BLaER1 treated with 17β-estradiol and CSF1 and Interleukin-3, amounts not matched to agents 10 nM and 100 nM (cell line): ENCODE measurements at regions not wholly inside any gene's neighbourhood (a gene's known extent, or its start where the extent isn't known, plus 50 kb on each side); places are given as distances from the start of the nearest gene placed in this dataset.

Source experiments
- H3K27ac ChIP-seq, 11 experiments: shearing (Covaris generic); formaldehyde crosslinking; 2 replicates each; pipeline ENCODE4 v1.8.1; 2022
- H3K27me3 ChIP-seq, 11 experiments: shearing (Covaris generic); formaldehyde crosslinking; 2 replicates each; pipeline ENCODE4 v1.8.1; 2022
- H3K36me3 ChIP-seq, 11 experiments: shearing (Covaris generic); formaldehyde crosslinking; 2 replicates each; pipeline ENCODE4 v1.8.1; 2022
- H3K4me1 ChIP-seq, 10 experiments: shearing (Covaris generic); formaldehyde crosslinking; 2 replicates each; pipeline ENCODE4 v1.8.1; 2022
- H3K4me2 ChIP-seq, 11 experiments: shearing (Covaris generic); formaldehyde crosslinking; 2 replicates each; pipeline ENCODE4 v1.8.1; 2022
- H3K4me3 ChIP-seq, 10 experiments: shearing (Covaris generic); formaldehyde crosslinking; 2 replicates each; pipeline ENCODE4 v1.8.1; 2022
- H3K9ac ChIP-seq, 11 experiments: shearing (Covaris generic); formaldehyde crosslinking; 2 replicates each; pipeline ENCODE4 v1.8.1; 2022
- H3K9me3 ChIP-seq, 11 experiments: shearing (Covaris generic); formaldehyde crosslinking; replicated peaks in 1 of 11; 2 replicates each; pipeline ENCODE4 v1.8.1; 2022
- H4K20me1 ChIP-seq, 11 experiments: shearing (Covaris generic); formaldehyde crosslinking; 2 replicates each; pipeline ENCODE4 v1.8.1; 2022
- Cebpa-rat ChIP-seq, 11 experiments: shearing (Covaris generic); IDR thresholded peaks; 2 replicates each; pipeline ENCODE4 v1.8.1; 2022

DNA sequence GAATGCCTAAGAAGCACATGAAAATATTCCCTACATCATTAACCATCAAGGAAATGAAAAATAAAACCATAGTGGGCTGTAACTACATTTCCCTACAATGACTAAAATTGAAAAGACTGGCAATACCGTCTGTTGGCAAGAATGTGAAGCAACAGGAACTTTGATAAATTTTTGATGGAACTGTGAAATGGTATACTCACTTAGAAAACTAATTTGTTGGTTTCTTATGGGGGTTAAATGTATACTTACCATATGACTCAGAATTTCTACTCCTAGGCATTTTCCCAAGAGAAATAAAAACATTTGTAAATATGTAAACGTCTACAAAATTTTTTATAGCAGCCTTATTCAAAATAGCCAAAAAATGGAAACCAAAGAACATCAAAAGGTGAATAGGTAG is 121.4 kb upstream of the PLEKHA5 start:
- H3K4me2 ChIP-seq = no peak overlapping the region
- H3K27me3 ChIP-seq = no peaks in the 10 kb centered on the region
- H3K36me3 ChIP-seq = no peaks in the 10 kb centered on the region
- H3K27ac ChIP-seq = no peak overlapping the region
- H3K4me1 ChIP-seq = no peaks in the 10 kb centered on the region
- TF ChIP-seq Cebpa-rat (IDR thresholded peaks at IDR 0.05) = no peak
- H3K9me3 ChIP-seq = no peaks in the 10 kb centered on the region
- no peak overlapping the region for H3K4me3 ChIP-seq
- H3K9ac ChIP-seq = no peak overlapping the region
- no peaks in the 10 kb centered on the region for H4K20me1 ChIP-seq

DNA sequence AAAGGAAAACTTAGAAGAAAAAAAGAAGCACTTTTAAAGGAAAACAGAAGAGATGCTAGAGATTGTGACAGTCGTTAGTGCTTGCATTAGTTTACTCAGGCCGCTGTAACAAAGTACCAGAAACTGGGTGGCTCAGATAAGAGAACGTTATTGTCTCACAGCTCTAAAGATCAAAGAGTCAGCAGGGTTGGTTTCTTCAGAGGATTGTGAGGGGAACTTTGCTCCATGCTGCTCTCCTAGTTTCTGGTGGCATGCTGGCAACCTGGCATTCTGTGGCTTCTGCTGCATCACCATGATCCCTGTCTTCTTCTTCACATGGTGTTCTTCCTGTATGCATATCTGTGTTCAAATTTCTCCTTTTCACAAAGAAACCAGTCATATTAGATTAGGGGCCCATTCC is 119.4 kb upstream of the PLEKHA5 start:
- Histone ChIP-seq H3K9ac (no peak overlapping the region), H3K27ac (no peak overlapping the region), H3K27me3 (no peaks in the 10 kb centered on the region), H3K4me1 (no peaks in the 10 kb centered on the region), H4K20me1 (no peaks in the 10 kb centered on the region), H3K36me3 (no peaks in the 10 kb centered on the region), H3K4me3 (no peak overlapping the region), H3K4me2 (no peak overlapping the region), H3K9me3 (no peaks in the 10 kb centered on the region)
- TF ChIP-seq Cebpa-rat (IDR thresholded peaks at IDR 0.05) = no peak

DNA sequence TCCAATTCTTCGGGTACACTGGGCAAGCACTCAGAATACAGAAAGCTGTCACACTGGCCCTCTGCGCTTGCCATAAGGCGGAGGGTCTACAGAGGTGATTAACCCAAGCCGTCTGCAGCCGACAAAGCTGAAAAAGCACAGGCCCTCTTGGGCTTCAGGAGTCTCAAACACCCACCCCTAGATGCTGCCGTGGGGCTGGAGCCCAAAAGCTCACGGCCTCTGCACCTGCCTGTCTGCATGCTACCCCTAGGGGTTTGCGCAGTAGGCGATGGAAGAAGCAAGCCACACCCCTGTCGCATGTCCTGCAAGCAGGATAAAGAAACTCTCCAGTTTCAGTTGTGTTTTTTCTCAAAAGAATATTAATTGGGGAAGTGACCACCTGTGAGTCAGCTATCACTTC is 118.8 kb upstream of the PLEKHA5 start:
- H3K4me2 ChIP-seq = no peak overlapping the region; a peak in 1 of 22 replicates
- no peaks in the 10 kb centered on the region for H4K20me1 ChIP-seq
- H3K9me3 ChIP-seq = no peaks in the 10 kb centered on the region
- no peaks in the 10 kb centered on the region for H3K27me3 ChIP-seq
- H3K4me1 ChIP-seq = no peaks in the 10 kb centered on the region
- no peak overlapping the region for H3K4me3 ChIP-seq
- no peak for TF ChIP-seq Cebpa-rat (IDR thresholded peaks at IDR 0.05)
- no peaks in the 10 kb centered on the region for H3K36me3 ChIP-seq
- no peak overlapping the region for H3K27ac ChIP-seq
- H3K9ac ChIP-seq = no peak overlapping the region

DNA sequence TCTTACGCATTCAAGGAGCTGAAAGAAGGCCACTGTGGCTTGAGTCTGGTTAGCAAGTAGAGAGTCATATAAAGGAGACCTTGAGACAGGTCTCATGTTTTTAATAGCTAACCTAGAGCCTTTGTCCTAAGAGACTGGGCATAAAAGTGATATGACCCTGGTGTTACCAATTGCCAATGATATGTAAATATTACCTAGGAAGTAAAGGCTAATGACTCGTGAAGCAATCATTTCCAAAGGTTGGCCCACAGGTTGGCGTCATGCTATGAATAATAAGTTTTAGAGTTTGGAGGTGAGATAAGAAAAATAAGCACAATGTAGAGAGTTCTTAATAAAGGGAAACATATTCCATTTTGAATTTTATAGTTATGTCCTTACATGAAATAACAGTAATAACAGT is 116.6 kb upstream of the PLEKHA5 start:
- Histone ChIP-seq H3K27ac (no peak overlapping the region), H3K4me2 (no peak overlapping the region), H3K36me3 (no peaks in the 10 kb centered on the region), H4K20me1 (no peaks in the 10 kb centered on the region), H3K9ac (no peak overlapping the region), H3K4me3 (no peak overlapping the region), H3K9me3 (no peaks in the 10 kb centered on the region), H3K27me3 (no peaks in the 10 kb centered on the region), H3K4me1 (no peaks in the 10 kb centered on the region)
- TF ChIP-seq Cebpa-rat (IDR thresholded peaks at IDR 0.05) = no peak

DNA sequence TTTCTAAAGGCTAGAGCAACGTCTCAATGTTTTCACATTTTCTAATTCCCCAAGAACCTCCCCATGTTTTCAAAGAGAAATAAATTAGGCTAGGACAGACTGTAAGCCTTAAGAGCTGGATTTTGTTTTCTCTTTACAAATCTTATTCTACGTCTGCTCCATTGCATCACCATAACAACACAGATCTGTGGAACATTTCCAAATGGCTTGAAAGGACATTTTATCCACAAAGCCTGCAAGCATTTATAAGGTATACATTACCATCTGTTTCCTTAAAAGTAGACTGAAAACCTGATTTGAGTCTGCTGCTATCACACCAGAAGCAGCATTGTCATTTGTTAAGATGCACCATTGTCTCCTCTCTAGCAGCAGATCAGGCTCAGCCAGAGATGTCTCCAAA is 115.3 kb upstream of the PLEKHA5 start:
- no peak overlapping the region for H3K9ac ChIP-seq
- H3K27ac ChIP-seq = no peak overlapping the region
- H3K4me1 ChIP-seq = no peaks in the 10 kb centered on the region
- H3K27me3 ChIP-seq = no peaks in the 10 kb centered on the region
- no peaks in the 10 kb centered on the region for H4K20me1 ChIP-seq
- no peak for TF ChIP-seq Cebpa-rat (IDR thresholded peaks at IDR 0.05)
- no peak overlapping the region for H3K4me2 ChIP-seq
- H3K36me3 ChIP-seq = no peaks in the 10 kb centered on the region
- H3K9me3 ChIP-seq = no peaks in the 10 kb centered on the region
- no peak overlapping the region for H3K4me3 ChIP-seq

DNA sequence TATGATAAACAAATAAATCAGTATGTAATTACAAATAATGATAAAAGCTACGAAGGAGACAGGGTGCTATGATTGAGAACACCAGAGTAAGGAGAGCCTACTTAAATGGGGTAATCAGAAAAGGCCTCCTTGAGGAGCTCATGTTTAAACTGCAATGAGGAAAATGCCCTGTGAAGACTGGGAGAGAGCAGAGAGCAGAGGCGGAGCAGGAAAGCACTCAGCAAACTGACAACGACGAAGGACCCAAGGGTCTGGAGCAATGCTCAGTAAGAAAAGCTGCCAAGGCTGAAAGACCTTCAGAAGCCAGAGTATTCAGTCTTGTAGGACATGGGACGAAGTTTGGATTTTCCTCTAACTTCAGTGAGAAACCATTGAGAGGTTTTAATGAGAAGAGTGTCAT is 114.2 kb upstream of the PLEKHA5 start:
- Histone ChIP-seq H4K20me1 (no peaks in the 10 kb centered on the region), H3K4me3 (no peak overlapping the region), H3K27me3 (no peaks in the 10 kb centered on the region), H3K4me2 (no peak overlapping the region), H3K27ac (no peak overlapping the region), H3K4me1 (no peaks in the 10 kb centered on the region), H3K9ac (no peak overlapping the region), H3K36me3 (no peaks in the 10 kb centered on the region), H3K9me3 (no peaks in the 10 kb centered on the region)
- TF ChIP-seq Cebpa-rat (IDR thresholded peaks at IDR 0.05) = no peak

DNA sequence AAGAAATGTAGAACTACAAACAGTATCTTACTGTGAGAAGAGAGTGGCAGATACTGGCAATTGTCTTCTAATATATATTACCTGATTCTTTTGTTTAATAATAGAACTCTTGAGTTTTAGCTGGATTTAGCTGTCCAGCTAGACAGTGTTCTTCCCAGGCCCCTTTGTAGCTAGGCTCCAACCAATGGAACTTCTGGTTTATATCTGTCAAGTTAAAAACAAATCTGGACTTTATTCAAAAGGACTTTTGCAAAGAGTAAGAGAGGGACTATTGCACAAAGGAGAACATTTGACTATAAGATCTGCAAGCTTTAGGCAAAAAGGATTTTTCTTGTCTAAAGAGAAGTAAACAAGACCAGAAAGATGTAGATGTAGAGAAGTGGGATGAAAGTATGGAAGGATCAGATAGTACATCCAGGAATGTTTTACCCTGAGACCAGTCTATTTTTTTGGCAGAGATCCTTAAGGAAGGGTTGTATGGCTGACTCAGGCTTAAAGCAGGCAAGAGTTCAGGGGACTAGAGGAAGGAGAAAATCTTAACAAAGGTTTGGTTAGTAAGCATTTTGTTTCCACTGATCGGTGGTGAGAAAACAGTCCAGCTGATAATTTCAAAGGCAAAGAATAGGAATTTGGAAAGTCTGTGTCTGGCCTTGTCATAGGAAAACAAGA is 111.1 kb upstream of the PLEKHA5 start:
- H3K4me2 ChIP-seq = no peak overlapping the region
- no peaks in the 10 kb centered on the region for H3K36me3 ChIP-seq
- no peaks in the 10 kb centered on the region for H3K9me3 ChIP-seq
- H3K9ac ChIP-seq = no peak overlapping the region
- H4K20me1 ChIP-seq = no peaks in the 10 kb centered on the region
- H3K27me3 ChIP-seq = no peaks in the 10 kb centered on the region
- H3K4me3 ChIP-seq = no peak overlapping the region
- no peak overlapping the region for H3K27ac ChIP-seq
- no peak for TF ChIP-seq Cebpa-rat (IDR thresholded peaks at IDR 0.05)
- H3K4me1 ChIP-seq = no peaks in the 10 kb centered on the region; a peak in 1 of 20 replicates

DNA sequence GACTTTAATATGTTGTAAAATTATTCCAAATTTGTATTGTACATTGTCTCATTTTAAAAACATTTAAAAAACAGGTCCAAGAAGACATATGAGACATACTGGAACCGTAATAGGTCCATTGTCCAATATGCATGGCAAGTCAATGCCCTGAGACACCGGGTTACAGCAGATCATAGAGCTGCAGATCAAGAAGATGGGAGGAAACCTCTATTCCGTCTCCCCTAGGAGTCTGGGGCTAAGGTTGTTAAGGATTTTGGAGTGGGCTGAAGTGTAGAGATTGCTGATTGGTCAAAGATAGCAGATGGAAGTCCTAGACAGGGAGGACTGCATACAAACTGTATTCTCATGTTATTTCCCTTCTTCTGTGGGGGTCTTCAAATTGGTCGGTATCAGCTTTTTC is 108.3 kb upstream of the PLEKHA5 start:
- H3K27ac ChIP-seq = no peak overlapping the region
- no peaks in the 10 kb centered on the region for H3K36me3 ChIP-seq
- H3K4me3 ChIP-seq = no peak overlapping the region
- TF ChIP-seq Cebpa-rat (IDR thresholded peaks at IDR 0.05) = no peak
- peaks cover 0 to 7% (median 0%) of the 10 kb centered on the region in 10 experiments; a peak in 4 of 20 replicates for H3K4me1 ChIP-seq
- no peak overlapping the region for H3K4me2 ChIP-seq
- no peaks in the 10 kb centered on the region for H3K27me3 ChIP-seq
- H3K9ac ChIP-seq = no peak overlapping the region
- H4K20me1 ChIP-seq = no peaks in the 10 kb centered on the region
- 0 out of 22 replicates have a peak, but pooled peaks cover 0 to 2% (median 0%) of the 10 kb centered on the region in 11 experiments for H3K9me3 ChIP-seq

DNA sequence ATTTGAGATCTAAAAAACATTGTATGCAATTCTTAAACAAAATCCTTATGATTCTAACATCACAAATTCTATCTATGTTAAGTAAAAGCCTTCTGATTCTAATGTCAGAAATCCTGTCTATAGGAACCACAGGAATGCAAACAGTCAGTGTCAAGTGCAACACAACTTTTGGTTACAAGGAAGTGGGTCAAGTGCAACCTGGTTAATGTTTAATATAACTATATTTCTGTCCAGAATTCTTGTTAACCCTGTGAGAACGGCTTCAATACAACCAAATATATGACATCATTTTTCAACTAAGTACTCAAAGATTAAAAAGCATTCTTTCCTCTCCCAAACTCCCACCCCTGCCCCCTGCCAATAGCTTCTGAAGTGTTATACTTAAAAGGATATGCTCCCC is 107.9 kb upstream of the PLEKHA5 start:
- Histone ChIP-seq H3K27me3 (no peaks in the 10 kb centered on the region), H3K9ac (no peak overlapping the region), H3K9me3 (0 out of 22 replicates have a peak, but pooled peaks cover 0 to 2% (median 0%) of the 10 kb centered on the region in 11 experiments), H3K4me3 (no peak overlapping the region), H3K4me1 (peaks cover 0 to 7% (median 0%) of the 10 kb centered on the region in 10 experiments; a peak in 4 of 20 replicates), H4K20me1 (no peaks in the 10 kb centered on the region), H3K27ac (no peak overlapping the region), H3K4me2 (no peak overlapping the region), H3K36me3 (no peaks in the 10 kb centered on the region)
- no peak for TF ChIP-seq Cebpa-rat (IDR thresholded peaks at IDR 0.05)

DNA sequence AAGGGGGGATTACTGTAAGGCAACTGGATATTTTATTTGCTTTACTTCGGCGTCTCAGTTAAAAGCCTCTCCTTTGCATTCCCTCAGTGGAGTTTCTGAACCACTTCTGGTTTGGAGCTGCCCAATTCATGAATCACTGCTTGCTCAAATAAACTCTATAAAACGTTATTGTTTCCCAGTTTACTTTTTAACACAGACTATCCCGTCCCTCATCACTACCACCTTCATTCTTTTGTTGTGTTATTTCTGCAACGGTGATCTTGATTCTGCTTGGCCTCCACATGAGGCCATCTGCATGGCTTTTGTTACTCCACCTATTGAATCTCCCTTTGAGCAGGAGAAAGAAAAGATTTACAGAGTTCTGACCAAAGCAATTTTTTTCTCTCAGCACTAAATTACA is 104.0 kb upstream of the PLEKHA5 start:
- H3K27me3 ChIP-seq = no peaks in the 10 kb centered on the region
- 0 out of 22 replicates have a peak, but pooled peaks cover 0 to 2% (median 0%) of the 10 kb centered on the region in 11 experiments for H3K9me3 ChIP-seq
- no peak overlapping the region for H3K4me2 ChIP-seq
- H3K9ac ChIP-seq = no peak overlapping the region
- H3K4me3 ChIP-seq = no peak overlapping the region
- peaks cover 0 to 7% (median 0%) of the 10 kb centered on the region in 10 experiments; a peak in 4 of 20 replicates for H3K4me1 ChIP-seq
- no peak overlapping the region for H3K27ac ChIP-seq
- no peak for TF ChIP-seq Cebpa-rat (IDR thresholded peaks at IDR 0.05)
- no peaks in the 10 kb centered on the region for H3K36me3 ChIP-seq
- H4K20me1 ChIP-seq = no peaks in the 10 kb centered on the region
